ENCODE measurements at regions not wholly inside any gene's neighbourhood (a gene's known extent, or its start where the extent isn't known, plus 50 kb on each side); places are given as distances from the start of the nearest gene placed in this dataset.

DNA sequence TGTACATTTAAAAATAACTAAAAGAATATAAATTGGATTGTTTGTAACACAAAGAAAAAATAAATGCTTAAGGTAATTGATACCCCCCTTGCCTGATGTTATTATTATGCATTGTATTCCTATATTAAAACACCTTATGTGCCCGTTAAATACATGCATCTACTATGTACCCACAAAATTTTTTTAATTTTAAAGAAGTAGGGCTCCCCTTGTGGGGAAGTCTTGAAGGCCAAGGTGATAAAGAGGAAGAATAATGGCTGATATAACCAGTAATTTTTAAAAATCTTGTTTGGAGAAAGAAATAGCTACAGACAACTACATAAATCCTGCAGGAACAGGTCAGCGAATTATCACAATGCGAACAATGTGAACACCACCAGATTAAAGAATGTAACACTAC, 451.7 kb upstream of the ARHGEF26 start:
- peaks cover 6% of the 10 kb centered on the region for H3K9me3 Mint-ChIP-seq (ENCODE audit: low read depth, unreplicated experiment)
- no peaks in the 10 kb centered on the region for H3K4me1 Mint-ChIP-seq (ENCODE audit: low read depth, unreplicated experiment)
- BruUV-seq (replicated peaks): no TSS peak
- no peak overlapping the region for H3K27ac Mint-ChIP-seq (ENCODE audit: unreplicated experiment)
- H3K36me3 Mint-ChIP-seq (ENCODE audit: insufficient read depth, unreplicated experiment): no peaks in the 10 kb centered on the region
- H3K4me3 Mint-ChIP-seq (ENCODE audit: low read depth, unreplicated experiment): no peak overlapping the region
- intact Hi-C loops (cut with micrococcal nuclease; ENCODE audit: unreplicated experiment): no loop called here
- DNase-seq: no peak
- H3K27me3 Mint-ChIP-seq (ENCODE audit: unreplicated experiment): no peaks in the 10 kb centered on the region
- CTCF ChIA-PET: no interaction called here
- TF ChIP-seq, protein P1, sequence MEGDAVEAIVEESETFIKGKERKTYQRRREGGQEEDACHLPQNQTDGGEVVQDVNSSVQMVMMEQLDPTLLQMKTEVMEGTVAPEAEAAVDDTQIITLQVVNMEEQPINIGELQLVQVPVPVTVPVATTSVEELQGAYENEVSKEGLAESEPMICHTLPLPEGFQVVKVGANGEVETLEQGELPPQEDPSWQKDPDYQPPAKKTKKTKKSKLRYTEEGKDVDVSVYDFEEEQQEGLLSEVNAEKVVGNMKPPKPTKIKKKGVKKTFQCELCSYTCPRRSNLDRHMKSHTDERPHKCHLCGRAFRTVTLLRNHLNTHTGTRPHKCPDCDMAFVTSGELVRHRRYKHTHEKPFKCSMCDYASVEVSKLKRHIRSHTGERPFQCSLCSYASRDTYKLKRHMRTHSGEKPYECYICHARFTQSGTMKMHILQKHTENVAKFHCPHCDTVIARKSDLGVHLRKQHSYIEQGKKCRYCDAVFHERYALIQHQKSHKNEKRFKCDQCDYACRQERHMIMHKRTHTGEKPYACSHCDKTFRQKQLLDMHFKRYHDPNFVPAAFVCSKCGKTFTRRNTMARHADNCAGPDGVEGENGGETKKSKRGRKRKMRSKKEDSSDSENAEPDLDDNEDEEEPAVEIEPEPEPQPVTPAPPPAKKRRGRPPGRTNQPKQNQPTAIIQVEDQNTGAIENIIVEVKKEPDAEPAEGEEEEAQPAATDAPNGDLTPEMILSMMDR (IDR thresholded peaks at IDR 0.05; ENCODE audit: unreplicated experiment): peak; percentile 25

DNA sequence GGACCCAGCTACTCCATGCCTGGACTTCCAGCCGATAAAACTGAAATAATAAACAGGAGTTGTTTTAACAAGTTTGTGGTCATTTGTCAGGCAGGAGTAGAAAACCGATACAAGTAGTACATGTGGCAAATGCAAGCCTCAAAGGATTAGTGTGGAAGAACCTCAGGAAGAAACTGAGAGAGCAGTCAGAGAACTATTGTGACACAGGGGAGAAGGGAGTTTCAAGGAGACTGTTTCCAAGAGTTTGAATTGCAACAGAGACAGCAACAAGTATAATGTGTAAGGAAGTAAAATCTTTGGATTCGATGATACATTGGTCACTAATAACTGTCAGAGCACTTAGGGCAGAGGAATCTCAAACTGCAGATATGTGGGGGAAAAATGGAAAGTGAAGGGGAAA, 450.6 kb upstream of the ARHGEF26 start:
- intact Hi-C loops (cut with micrococcal nuclease; ENCODE audit: unreplicated experiment): no loop called here
- Mint-ChIP-seq H3K27ac (ENCODE audit: unreplicated experiment) (no peak overlapping the region), H3K36me3 (ENCODE audit: insufficient read depth, unreplicated experiment) (no peaks in the 10 kb centered on the region), H3K27me3 (ENCODE audit: unreplicated experiment) (no peaks in the 10 kb centered on the region), H3K4me1 (ENCODE audit: low read depth, unreplicated experiment) (no peaks in the 10 kb centered on the region), H3K4me3 (ENCODE audit: low read depth, unreplicated experiment) (no peak overlapping the region), H3K9me3 (ENCODE audit: low read depth, unreplicated experiment) (peaks cover 6% of the 10 kb centered on the region)
- DNase-seq: no peak
- TF ChIP-seq, protein P1 (IDR thresholded peaks at IDR 0.05; ENCODE audit: unreplicated experiment): no peak
- no TSS peak for BruUV-seq (replicated peaks)
- CTCF ChIA-PET: no interaction called here

GRCh38 chr3:153673853-153674252, 447.3 kb upstream of the ARHGEF26 start:
- Mint-ChIP-seq H3K27me3 (ENCODE audit: unreplicated experiment) (no peaks in the 10 kb centered on the region), H3K27ac (ENCODE audit: unreplicated experiment) (no peak overlapping the region), H3K36me3 (ENCODE audit: insufficient read depth, unreplicated experiment) (no peaks in the 10 kb centered on the region), H3K4me1 (ENCODE audit: low read depth, unreplicated experiment) (no peaks in the 10 kb centered on the region), H3K4me3 (ENCODE audit: low read depth, unreplicated experiment) (no peak overlapping the region), H3K9me3 (ENCODE audit: low read depth, unreplicated experiment) (peaks cover 6% of the 10 kb centered on the region)
- BruUV-seq (replicated peaks): no TSS peak
- CTCF ChIA-PET: no interaction called here
- DNase-seq: no peak
- intact Hi-C loops (cut with micrococcal nuclease; ENCODE audit: unreplicated experiment): no loop called here
- TF ChIP-seq, protein P1 (IDR thresholded peaks at IDR 0.05; ENCODE audit: unreplicated experiment): no peak

DNA sequence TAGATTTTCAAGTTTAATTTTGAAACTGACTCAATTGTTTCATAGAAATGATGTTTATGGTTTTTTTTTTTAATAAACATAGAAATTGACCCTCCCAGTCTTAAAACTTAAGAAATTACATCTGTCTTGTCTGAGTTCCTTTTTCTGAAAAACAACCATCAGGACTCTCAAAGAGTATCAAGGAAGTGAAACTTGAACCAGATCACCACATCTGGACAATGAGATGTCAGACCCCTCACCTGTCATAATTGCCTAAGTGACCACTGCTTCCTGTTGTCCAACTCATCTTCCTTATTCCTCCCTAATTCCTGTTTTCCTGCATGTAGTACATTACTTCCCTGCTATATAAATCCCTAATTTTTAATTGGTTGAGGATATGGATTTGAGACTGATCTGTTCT, 441.5 kb upstream of the ARHGEF26 start:
- Mint-ChIP-seq H3K9me3 (ENCODE audit: low read depth, unreplicated experiment) (no peaks in the 10 kb centered on the region), H3K36me3 (ENCODE audit: insufficient read depth, unreplicated experiment) (no peaks in the 10 kb centered on the region), H3K4me1 (ENCODE audit: low read depth, unreplicated experiment) (no peaks in the 10 kb centered on the region), H3K27ac (ENCODE audit: unreplicated experiment) (no peak overlapping the region), H3K27me3 (ENCODE audit: unreplicated experiment) (no peaks in the 10 kb centered on the region), H3K4me3 (ENCODE audit: low read depth, unreplicated experiment) (no peak overlapping the region)
- BruUV-seq (replicated peaks): no TSS peak
- no peak for DNase-seq
- TF ChIP-seq, protein P1 (IDR thresholded peaks at IDR 0.05; ENCODE audit: unreplicated experiment): no peak
- intact Hi-C loops (cut with micrococcal nuclease; ENCODE audit: unreplicated experiment): no loop called here
- CTCF ChIA-PET: no interaction called here

DNA sequence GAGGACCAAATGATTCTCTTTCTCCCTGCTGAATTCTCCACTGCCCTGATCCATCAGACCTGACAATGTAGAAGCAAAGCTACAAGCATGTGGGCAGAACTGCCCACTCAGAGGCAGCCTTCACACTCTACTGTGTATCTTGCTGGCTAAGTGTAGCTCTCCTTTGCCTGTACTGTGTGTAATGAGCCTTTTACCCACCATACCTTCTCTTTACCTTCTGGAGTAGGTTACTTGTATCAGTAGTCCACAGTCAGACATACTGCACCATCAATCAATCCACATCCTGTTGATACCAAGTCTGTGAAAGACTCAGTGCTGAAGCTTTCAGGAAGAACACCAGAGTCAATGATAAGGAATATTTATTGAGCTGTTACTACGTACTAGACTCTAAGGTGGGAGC, 440.7 kb upstream of the ARHGEF26 start:
- intact Hi-C loops (cut with micrococcal nuclease; ENCODE audit: unreplicated experiment): no loop called here
- H3K9me3 Mint-ChIP-seq (ENCODE audit: low read depth, unreplicated experiment): no peaks in the 10 kb centered on the region
- DNase-seq: no peak
- CTCF ChIA-PET: no interaction called here
- H3K4me3 Mint-ChIP-seq (ENCODE audit: low read depth, unreplicated experiment): no peak overlapping the region
- no peaks in the 10 kb centered on the region for H3K4me1 Mint-ChIP-seq (ENCODE audit: low read depth, unreplicated experiment)
- H3K27ac Mint-ChIP-seq (ENCODE audit: unreplicated experiment): no peak overlapping the region
- TF ChIP-seq, protein P1 (IDR thresholded peaks at IDR 0.05; ENCODE audit: unreplicated experiment): no peak
- no TSS peak for BruUV-seq (replicated peaks)
- no peaks in the 10 kb centered on the region for H3K27me3 Mint-ChIP-seq (ENCODE audit: unreplicated experiment)
- no peaks in the 10 kb centered on the region for H3K36me3 Mint-ChIP-seq (ENCODE audit: insufficient read depth, unreplicated experiment)
